DMS 273 (cell line): ENCODE measurements at regions not wholly inside any gene's neighbourhood (a gene's known extent, or its start where the extent isn't known, plus 50 kb on each side); places are given as distances from the start of the nearest gene placed in this dataset.
"Not testable (repeated sequence)": the region's sequence is repeated elsewhere in the genome, so short reads cannot be mapped to it uniquely, and the experiment has no call there.

ENCODE experiments used
- DNase-seq: peaks from one replicate; lab custom pipeline; 2025; ENCODE audit not compliant: unreplicated experiment; lab: John Stamatoyannopoulos, UW

DNA sequence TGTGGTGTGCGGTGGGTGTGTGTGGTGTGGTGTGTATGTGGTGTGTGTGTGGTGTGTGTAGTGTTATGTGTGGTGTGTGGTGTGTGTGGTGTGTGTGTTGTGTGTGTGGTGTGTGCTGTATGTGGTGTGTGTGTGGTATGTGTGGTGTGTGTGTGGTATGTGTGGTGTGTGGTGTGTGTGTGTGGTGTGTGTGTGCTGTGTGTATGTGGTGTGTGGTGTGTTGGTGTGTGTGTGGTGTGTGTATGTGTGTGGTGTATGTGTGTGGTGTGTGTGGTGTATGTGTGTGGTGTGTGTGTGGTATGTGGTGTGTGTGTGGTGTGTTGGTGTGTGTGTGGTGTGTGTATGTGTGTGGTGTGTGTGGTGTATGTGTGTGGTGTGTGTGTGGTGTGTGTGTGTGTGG is 144.3 kb downstream of the HSD17B3 start:
- DNase-seq = no peak

GRCh38 chr9:96156171-96156974 is 145.6 kb downstream of the HSD17B3 start:
- DNase-seq = no peak

DNA sequence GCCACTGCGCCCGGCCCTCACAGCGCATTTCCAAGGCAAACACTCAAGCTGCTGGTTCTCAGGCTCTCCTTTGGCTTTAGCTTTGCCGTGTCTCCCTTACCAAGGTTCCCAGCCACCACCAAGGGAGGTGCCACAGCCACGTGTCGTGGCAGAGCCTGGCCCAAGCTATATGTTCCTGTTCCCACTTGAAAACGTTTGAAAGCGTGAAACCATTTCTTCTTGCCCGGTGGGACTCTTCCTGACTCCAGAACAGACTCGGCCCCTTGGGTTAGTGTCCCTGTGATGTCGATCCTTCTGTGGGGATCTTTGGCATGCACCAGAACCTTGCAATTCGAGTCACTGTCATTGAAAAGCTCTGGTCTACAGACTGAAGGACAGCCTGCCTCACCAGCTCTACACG is 147.9 kb downstream of the HSD17B3 start:
- no peak for DNase-seq

DNA sequence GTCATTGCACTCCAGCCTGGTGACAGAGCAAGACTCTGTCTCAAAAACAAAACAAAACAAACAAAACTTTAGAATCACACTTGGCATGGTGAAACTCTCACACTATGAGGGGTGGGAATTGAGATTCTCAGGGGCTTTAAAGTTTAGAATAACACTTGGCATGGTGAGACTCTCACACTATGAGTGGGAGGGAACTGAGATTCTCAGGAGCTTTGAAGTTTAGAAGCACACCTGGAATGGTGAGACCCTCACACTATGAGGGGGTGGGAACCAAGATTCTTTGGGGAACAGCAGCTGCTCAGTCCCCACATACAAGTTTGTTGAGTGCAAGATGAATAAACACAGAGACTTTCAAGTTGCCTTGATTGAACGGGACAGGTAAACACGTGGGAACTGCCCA is 149.4 kb downstream of the HSD17B3 start:
- no peak for DNase-seq

- no peak for DNase-seq
These were observed 151.4 kb downstream of the HSD17B3 start for GRCh38 chr9:96150324-96151227.

DNA sequence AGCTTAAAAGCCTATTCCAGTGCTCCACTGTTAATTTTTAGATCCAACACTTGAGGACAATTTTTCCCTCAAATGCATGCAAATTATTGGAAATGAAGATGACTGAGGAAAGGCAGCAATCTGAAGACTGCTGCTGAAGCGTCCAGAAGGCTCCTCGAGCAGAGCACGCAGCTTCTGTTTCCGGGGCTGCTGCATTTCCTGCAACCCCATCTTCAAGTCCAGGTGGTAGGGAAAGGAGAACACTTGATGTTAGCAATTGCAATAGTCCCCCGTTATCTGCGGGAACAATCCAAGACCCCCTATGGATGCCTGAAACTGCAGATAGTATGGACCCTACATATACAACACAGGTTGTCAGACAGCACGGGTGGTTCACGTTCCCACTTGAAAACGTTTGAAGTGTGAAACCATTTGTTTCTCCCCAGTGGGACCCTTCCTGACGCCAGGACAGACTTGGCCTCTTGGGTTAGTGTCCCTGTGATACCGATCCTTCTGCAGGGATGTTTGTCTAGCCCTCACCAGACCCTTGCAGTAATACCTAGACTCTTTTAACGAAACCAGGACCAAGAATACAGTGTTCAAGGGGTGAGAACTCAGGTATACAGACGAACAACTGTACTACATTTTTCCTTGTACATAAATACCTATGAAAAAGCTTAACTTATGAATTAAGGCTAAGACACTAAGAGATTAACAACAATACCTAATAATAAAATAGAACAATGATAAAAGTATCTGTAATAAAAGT is 152.3 kb downstream of the HSD17B3 start:
- DNase-seq = no peak

DNA sequence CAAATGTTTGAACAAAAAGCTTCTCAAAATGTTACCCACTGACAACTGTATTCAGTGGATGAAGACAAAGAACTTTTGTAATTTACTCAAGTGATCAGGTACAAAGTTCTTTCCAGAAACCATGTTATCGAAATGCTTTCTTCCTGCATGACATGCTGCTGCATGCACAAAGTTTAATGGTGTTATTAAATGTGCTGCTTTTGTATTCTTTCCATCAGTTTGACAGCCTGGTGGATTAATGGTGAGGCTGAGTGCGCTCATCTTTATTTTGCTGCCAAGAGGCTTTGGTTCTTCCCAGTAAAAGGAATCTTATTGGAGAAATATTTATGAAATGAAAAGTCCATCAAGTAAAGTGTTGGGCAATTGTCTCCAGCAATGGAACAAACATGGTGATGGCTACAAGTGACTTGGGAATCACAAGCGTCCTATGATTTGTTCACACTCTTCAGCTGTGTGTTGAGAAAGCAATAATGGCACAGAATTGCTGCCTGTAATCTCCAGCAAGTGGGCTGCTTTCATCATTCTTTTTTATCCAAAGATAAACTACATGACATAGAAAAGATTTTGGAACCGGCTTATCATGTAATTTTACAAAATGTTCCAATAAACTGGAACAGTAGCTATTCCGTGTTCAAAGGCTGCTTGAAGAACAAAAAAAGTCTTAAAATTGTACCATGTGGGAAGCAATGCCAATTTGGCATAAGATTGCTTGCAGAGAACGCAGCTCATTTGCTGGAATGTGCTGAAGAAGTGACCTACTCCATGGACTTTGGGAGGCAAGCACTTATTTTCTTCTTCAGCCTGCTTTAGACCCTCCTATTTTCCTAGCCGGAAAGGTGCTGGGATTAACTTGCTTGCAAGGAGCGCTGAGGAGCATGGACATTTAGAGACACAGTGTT is 153.1 kb downstream of the HSD17B3 start:
- DNase-seq = no peak

DNA sequence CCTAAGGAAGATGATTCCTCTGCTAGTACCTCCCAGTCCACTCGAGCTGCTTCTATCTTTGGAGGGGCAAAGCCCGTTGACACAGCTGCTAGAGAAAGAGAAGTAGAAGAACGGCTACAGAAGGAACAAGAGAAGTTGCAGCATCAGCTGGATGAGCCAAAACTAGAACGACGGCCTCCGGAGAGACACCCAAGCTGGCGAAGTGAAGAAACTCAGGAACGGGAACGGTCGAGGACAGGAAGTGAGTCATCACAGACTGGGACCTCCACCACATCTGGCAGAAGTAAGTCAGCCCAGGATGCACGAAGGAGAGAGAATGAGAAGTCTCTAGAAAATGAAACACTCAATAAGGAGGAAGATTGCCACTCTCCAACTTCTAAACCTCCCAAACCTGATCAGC is 154.9 kb downstream of the HSD17B3 start:
- not testable (repeated sequence) for DNase-seq

- DNase-seq = no peak
These were observed 160.3 kb downstream of the HSD17B3 start for GRCh38 chr9:96141666-96142065.

DNA sequence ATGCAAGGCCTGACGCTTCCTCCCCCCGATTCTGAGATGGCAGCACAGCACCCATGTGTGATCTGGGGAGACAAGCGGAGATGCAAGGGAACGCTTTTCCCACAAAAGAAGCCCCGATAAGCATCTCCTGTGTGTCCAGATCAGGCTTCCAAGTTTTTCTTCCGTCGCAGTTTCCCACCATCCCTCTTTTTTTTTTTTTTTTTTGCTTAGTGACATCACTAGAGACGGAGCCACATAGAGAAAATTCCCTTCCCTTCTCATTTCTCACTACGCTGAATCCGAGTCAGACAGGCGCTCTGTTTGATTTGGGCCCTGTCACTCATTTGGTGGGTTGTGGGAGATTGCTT is 160.9 kb downstream of the HSD17B3 start:
- no peak for DNase-seq

DNA sequence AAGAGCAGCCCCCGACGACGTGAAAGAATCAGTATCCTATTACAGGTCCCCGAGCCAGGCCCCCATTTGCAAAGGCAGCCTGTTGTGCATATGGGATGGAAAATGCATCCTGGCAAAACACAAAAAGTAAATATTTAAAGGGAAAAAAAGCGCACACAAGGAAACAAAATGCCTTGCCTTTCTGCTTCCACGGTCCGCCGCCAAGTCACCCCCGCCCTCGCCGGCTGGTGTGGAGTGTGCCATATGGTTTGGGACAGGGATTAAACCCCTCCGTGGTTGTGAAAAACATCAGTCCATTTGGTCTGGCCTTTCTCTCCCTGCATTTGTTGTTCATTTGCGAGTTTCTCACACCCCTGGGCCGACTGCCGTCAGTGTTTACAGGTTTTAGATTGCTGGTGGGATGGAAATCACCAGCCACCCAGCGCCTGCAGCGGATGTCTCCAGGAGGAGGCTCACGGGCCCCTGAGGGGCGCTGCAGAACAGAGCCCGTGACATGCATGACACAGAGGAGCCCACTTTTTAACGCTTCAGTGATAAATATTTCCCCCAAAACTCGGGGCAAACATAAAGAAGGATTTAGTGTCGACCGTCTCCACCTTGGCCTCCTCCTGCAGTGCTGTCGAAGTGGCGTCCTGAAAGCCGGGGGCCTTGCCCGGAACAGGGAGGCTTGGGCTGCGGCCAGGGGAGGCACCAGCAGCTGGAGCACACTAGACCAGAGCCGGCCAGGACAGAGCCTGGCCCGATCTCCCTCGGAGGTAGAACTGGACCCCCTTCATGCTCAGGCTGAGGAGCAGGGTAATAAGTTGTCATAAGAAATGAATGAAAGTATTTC is 161.5 kb downstream of the HSD17B3 start:
- peak; percentile 85 for DNase-seq

GRCh38 chr9:96139592-96140295 is 162.2 kb downstream of the HSD17B3 start:
- DNase-seq = peak; percentile 90

- no peak for DNase-seq
These were observed 163.4 kb downstream of the HSD17B3 start for GRCh38 chr9:96138616-96139015.

DNA sequence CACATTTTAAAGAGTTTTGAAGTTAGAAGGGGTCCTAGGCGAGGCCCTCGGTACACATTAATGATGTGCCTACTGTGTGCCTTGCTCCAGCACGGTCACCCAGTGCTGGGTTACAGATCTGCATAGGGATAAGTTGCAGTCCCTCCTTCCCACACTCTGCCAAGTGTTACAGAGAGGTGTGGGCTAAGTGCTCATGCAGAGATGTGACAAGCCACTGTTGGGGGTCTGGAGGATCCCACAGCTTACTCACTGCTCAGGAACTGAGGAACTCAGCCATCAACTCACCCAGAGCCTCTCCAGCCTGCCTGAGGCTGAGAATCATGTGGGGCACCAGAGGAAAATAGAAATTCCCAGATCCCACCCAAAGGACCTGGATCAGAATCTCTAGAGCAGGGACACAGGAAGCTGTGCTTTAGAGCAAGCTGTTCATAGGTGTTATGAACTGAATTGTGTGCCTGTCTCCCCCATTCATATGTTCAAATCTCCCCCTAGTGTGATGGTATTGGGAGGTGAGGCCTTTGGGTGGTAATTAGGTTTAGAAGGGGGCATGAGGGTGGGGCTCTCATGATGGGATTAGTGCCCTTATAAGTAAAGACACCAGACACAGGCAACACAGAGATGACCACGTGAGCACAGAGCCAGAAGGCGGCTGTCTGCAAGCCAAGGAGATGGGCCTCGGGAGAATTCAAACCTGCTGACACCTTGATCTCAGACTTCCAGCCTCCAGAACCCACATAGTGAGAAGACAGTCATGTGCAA is 164.1 kb downstream of the HSD17B3 start:
- peak; percentile 36 for DNase-seq

DNA sequence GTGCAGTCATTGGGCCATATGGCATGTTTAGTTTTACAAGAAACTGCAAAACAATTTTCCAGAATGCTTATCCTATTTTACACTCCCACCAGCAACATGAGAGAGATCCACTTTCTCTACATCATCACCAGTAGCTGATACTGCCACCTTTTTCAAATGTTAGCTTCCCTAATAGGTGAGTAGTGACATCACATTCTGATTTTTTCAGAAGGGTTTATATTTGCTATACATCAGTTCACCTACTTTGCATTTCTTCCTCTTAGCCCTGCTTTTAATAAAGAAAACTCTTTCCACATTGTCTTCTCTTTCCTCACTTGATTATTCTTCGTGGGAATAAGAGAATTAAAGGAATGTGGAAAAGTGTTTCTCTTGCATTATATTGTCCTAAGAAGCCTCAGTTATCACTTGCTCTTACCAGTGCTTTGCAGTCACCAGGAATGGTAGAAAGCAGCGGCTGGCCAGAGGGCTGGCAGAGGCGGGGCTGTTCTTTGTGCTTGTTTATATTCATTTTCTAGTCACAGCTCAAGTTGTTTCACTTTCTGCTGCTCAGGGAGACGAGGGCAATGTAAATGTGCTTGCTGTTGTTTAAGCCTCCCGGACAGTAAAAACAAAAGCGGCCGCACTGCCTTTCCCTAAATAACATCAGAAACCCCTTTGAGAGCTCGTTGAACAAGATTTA is 164.8 kb downstream of the HSD17B3 start:
- peak; percentile 63 for DNase-seq

- no peak for DNase-seq
These were observed 166.2 kb downstream of the HSD17B3 start for GRCh38 chr9:96135753-96136290.

- DNase-seq = no peak
These were observed 166.8 kb downstream of the HSD17B3 start for GRCh38 chr9:96135076-96135752.
